Liver (tissue), 3 donors: ENCODE measurements at regions not wholly inside any gene's neighbourhood (a gene's known extent, or its start where the extent isn't known, plus 50 kb on each side); places are given as distances from the start of the nearest gene placed in this dataset.

Experiments used
- ATF3 ChIP-seq: IDR thresholded peaks from 2 replicates; pipeline ENCODE4 v1.6.1; 2016; ENCODE audit warnings: antibody characterized with exemption
- CTCF ChIP-seq: fragments of 150-350 bp; IDR thresholded peaks from 2 replicates; pipeline ENCODE4 v1.5.1; 2017; ENCODE audit warnings: improper control_type of control experiment, low read depth, low read length; ENCODE audit not compliant: missing input control
- MAX ChIP-seq: IDR thresholded peaks from 2 replicates; pipeline ENCODE4 v1.6.1; 2016; ENCODE audit warnings: antibody characterized with exemption
- RXRA ChIP-seq, 2 donors: IDR thresholded peaks; 2 replicates each; pipeline ENCODE4 v1.6.1; 2017 to 2018; ENCODE audit warnings: antibody characterized with exemption in 2 of 2, mild to moderate bottlenecking in 1 of 2
- TAF1 ChIP-seq: conservative IDR thresholded peaks from 2 replicates; pipeline ENCODE4 v1.6.1; 2016; ENCODE audit warnings: antibody characterized with exemption, mild to moderate bottlenecking
- donor health status: healthy.
- donor health status: healthy.

- TF ChIP-seq CTCF (no peak), ATF3 (no peak), MAX (no peak), TAF1 (no peak), RXRA (IDR thresholded peaks at IDR 0.05) (no peak)
Measured at GRCh38 chr22:49139492-49140151, 688.1 kb downstream of the BRD1 start.
